HCT116 (cell line): ENCODE measurements at regions not wholly inside any gene's neighbourhood (a gene's known extent, or its start where the extent isn't known, plus 50 kb on each side); places are given as distances from the start of the nearest gene placed in this dataset.

Source experiments
- ATAC-seq: fragments of 200-7000 bp; cut with Tn5 transposase; 2 replicates; pipeline ENCODE4 v1.9.1; 2020; ENCODE audit warnings: mild to moderate bottlenecking, moderate library complexity
- BruUV-seq: library from RNA; stranded (reverse); fragments of 400-500 nt; replicated peaks from 2 replicates; lab custom pipeline; 2021; lab: Mats Ljungman, UMichigan
- CTCF ChIA-PET: fragments of 300-600 bp; sonication (Branson Sonifier 250); formaldehyde crosslinking; loops from one replicate; lab custom pipeline; 2021; ENCODE audit warnings: antibody characterized with exemption; lab: Charles Lee
- POLR2A ChIA-PET: fragments of 300-600, 350-600 bp; sonication (Branson Sonifier 250); formaldehyde crosslinking; loops from one replicate; lab custom pipeline; 2021; ENCODE audit warnings: antibody characterized with exemption; lab: Charles Lee
- RAD21 ChIA-PET, 2 experiments: fragments of 300-600 bp; sonication (Branson Sonifier 250); formaldehyde crosslinking; loops; one replicate each; lab custom pipeline; 2023; ENCODE audit warnings: low total read pairs in 2 of 2; ENCODE audit not compliant: uncharacterized antibody in 2 of 2, unreplicated experiment in 2 of 2, low non-redundant PET in 1 of 2; lab: Charles Lee
- DNase-seq: peaks from one replicate; pipeline ENCODE4 v3.0.0-alpha.2; 2010; ENCODE audit warnings: low read depth, low spot score
- H2AFZ ChIP-seq: fragments of 200-600 bp; shearing (Covaris generic), sonication (generic); 2 replicates; pipeline ENCODE4 v1.6.1; 2017; ENCODE audit warnings: low read depth, mixed run types, mixed read lengths, antibody characterized with exemption, low read length; ENCODE audit not compliant: poor library complexity, severe bottlenecking
- H3K27ac ChIP-seq: 2 replicates; pipeline ENCODE4 v1.5.1; 2012; ENCODE audit warnings: low read depth, low read length
- H3K27me3 ChIP-seq: fragments of 200-600 bp; sonication (generic); 2 replicates; pipeline ENCODE4 v1.6.1; 2016; ENCODE audit warnings: mixed run types, low read length, mixed read lengths; ENCODE audit not compliant: insufficient read depth
- H3K36me3 ChIP-seq, 2 experiments: fragments of 200-500 bp in 1 of 2; fragments of 200-600 bp in 1 of 2; sonication (Bioruptor generic) in 1 of 2; sonication (generic) in 1 of 2; 2 replicates each; pipeline versions ENCODE4 v1.5.1 to v1.6.1; 2014 to 2016; ENCODE audit warnings: low read length in 2 of 2, inconsistent platforms in 1 of 2, mixed read lengths in 1 of 2, mixed run types in 1 of 2; ENCODE audit not compliant: insufficient read depth in 2 of 2, control insufficient read depth in 1 of 2
- H3K4me1 ChIP-seq, 2 experiments: fragments of 200-600 bp in 1 of 2; sonication (generic) in 1 of 2; 2 replicates each; pipeline versions ENCODE4 v1.5.1 to v1.6.1; 2012 to 2017; ENCODE audit warnings: low read length in 2 of 2, inconsistent platforms in 1 of 2, mild to moderate bottlenecking in 1 of 2, mixed read lengths in 1 of 2, mixed run types in 1 of 2, moderate library complexity in 1 of 2; ENCODE audit not compliant: insufficient read depth in 2 of 2, control insufficient read depth in 1 of 2
- H3K4me2 ChIP-seq: fragments of 200-600 bp; sonication (generic); 2 replicates; pipeline ENCODE4 v1.6.1; 2017; ENCODE audit warnings: mixed run types, low read length, mixed read lengths
- H3K4me3 ChIP-seq, 2 experiments: fragments of 200-600 bp in 1 of 2; sonication (generic) in 1 of 2; replicated peaks in 1 of 2; 2 replicates each; pipeline ENCODE4 v1.5.1; 2011 to 2016; ENCODE audit warnings: low read length in 2 of 2, control low read depth in 1 of 2, low read depth in 1 of 2, mild to moderate bottlenecking in 1 of 2, mixed read lengths in 1 of 2, mixed run types in 1 of 2
- H3K79me2 ChIP-seq: fragments of 200-600 bp; sonication (generic); 2 replicates; pipeline ENCODE4 v1.6.1; 2017; ENCODE audit warnings: mild to moderate bottlenecking, mixed run types, low read length, moderate library complexity, mixed read lengths; ENCODE audit not compliant: insufficient read depth
- H3K9ac ChIP-seq: fragments of 200-600 bp; sonication (generic); 2 replicates; pipeline ENCODE4 v1.6.1; 2016; ENCODE audit warnings: low read length, mixed read lengths
- H3K9me2 ChIP-seq: fragments of 200-600 bp; sonication (generic), shearing (Covaris generic); 2 replicates; pipeline ENCODE4 v1.6.1; 2017; ENCODE audit warnings: mixed run types, mild to moderate bottlenecking, moderate library complexity; ENCODE audit not compliant: insufficient read depth
- H3K9me3 ChIP-seq, 2 experiments: fragments of 200-500 bp in 1 of 2; fragments of 200-600 bp in 1 of 2; sonication (Bioruptor generic) in 1 of 2; sonication (generic) in 1 of 2; 2 replicates each; pipeline ENCODE4 v1.6.1; 2014 to 2017; ENCODE audit warnings: low read length in 2 of 2, mixed read lengths in 2 of 2, inconsistent platforms in 1 of 2, low read depth in 1 of 2, mild to moderate bottlenecking in 1 of 2, mixed run types in 1 of 2, moderate library complexity in 1 of 2; ENCODE audit not compliant: control insufficient read depth in 1 of 2, insufficient read depth in 1 of 2
- H4K20me1 ChIP-seq: fragments of 200-600 bp; sonication (generic), shearing (Covaris generic); 2 replicates; pipeline ENCODE4 v1.6.1; 2017; ENCODE audit warnings: mixed run types, mild to moderate bottlenecking, moderate library complexity; ENCODE audit not compliant: insufficient read depth
- CBX3 ChIP-seq: IDR thresholded peaks from 2 replicates; pipeline ENCODE4 v1.6.1; 2012; ENCODE audit warnings: low read depth
- CEBPB ChIP-seq: IDR thresholded peaks from 2 replicates; pipeline ENCODE4 v1.6.1; 2012; ENCODE audit warnings: low read depth
- EGR1 ChIP-seq: IDR thresholded peaks from 2 replicates; pipeline ENCODE4 v1.6.1; 2012; ENCODE audit warnings: low read depth
- ELF1 ChIP-seq: IDR thresholded peaks from 2 replicates; pipeline ENCODE4 v1.6.1; 2012; ENCODE audit warnings: low read depth, borderline replicate concordance
- EZH2 ChIP-seq: fragments of 200-600 bp; sonication (generic); IDR thresholded peaks from 2 replicates; pipeline ENCODE4 v1.6.1; 2017; ENCODE audit warnings: antibody characterized with exemption, mixed run types
- EZH2phosphoT487 ChIP-seq: fragments of 200-600 bp; IDR thresholded peaks from 2 replicates; pipeline ENCODE4 v1.6.1; 2018; ENCODE audit warnings: antibody characterized with exemption, borderline replicate concordance
- FOSL1 ChIP-seq: IDR thresholded peaks from 2 replicates; pipeline ENCODE4 v1.6.1; 2012; ENCODE audit warnings: low read depth
- JUND ChIP-seq: IDR thresholded peaks from 2 replicates; pipeline ENCODE4 v1.6.1; 2012
- MAX ChIP-seq: IDR thresholded peaks from 2 replicates; pipeline ENCODE4 v1.6.1; 2012
- POLR2A ChIP-seq: IDR thresholded peaks from 2 replicates; pipeline ENCODE4 v1.7.0; 2011; ENCODE audit warnings: borderline replicate concordance; ENCODE audit not compliant: insufficient read depth, insufficient read length; ENCODE audit errors: extremely low read depth
- POLR2AphosphoS5 ChIP-seq: IDR thresholded peaks from 2 replicates; pipeline ENCODE4 v1.6.1; 2011; ENCODE audit warnings: mild to moderate bottlenecking, low read depth, low read length, moderate library complexity
- RAD21 ChIP-seq: IDR thresholded peaks from 2 replicates; pipeline ENCODE4 v1.6.1; 2012; ENCODE audit warnings: low read depth, mild to moderate bottlenecking
- SIN3A ChIP-seq: IDR thresholded peaks from 2 replicates; pipeline ENCODE4 v1.6.1; 2012; ENCODE audit warnings: low read depth
- SP1 ChIP-seq: IDR thresholded peaks from 2 replicates; pipeline ENCODE4 v1.6.1; 2012; ENCODE audit warnings: low read depth
- SRF ChIP-seq: IDR thresholded peaks from 2 replicates; pipeline ENCODE4 v1.6.1; 2012; ENCODE audit warnings: low read depth
- TCF7L2 ChIP-seq: IDR thresholded peaks from 2 replicates; pipeline ENCODE4 v1.7.0; 2011; ENCODE audit warnings: borderline replicate concordance, inconsistent platforms; ENCODE audit not compliant: insufficient read depth, insufficient read length; ENCODE audit errors: extremely low read depth
- YY1 ChIP-seq: IDR thresholded peaks from 2 replicates; pipeline ENCODE4 v1.6.1; 2011; ENCODE audit warnings: low read length, low read depth, moderate library complexity, mild to moderate bottlenecking; ENCODE audit not compliant: insufficient replicate concordance; ENCODE audit errors: extremely low read depth
- ZFX ChIP-seq: fragments of 450-650 bp; IDR thresholded peaks from 2 replicates; pipeline ENCODE4 v1.6.1; 2017
- ZNF274 ChIP-seq: fragments of 200-500 bp; sonication (Bioruptor generic); IDR thresholded peaks from 2 replicates; pipeline ENCODE4 v1.6.1; 2014; ENCODE audit warnings: mild to moderate bottlenecking, low read depth, low read length, inconsistent platforms
- intact Hi-C: fragments of 100-400 bp; cut with micrococcal nuclease; formaldehyde crosslinking; loops from 2 replicates; pipeline ENCODE4 v1.10.0; 2022
- TF ChIP-seq, protein P1 (sequence below), 3 experiments: fragments of 200-600 bp in 1 of 3; sonication (generic) in 1 of 3; IDR thresholded peaks in 2 of 3; conservative IDR thresholded peaks in 1 of 3; 2 replicates each; pipeline ENCODE4 v1.5.1; 2012 to 2017; ENCODE audit warnings: low read depth in 2 of 3, low read length in 2 of 3, antibody characterized with exemption in 1 of 3, borderline replicate concordance in 1 of 3, control low read depth in 1 of 3, mild to moderate bottlenecking in 1 of 3, mixed read lengths in 1 of 3, mixed run types in 1 of 3, moderate library complexity in 1 of 3; ENCODE audit not compliant: insufficient read depth in 1 of 3
- TF ChIP-seq, protein P2 (sequence below): IDR thresholded peaks from 2 replicates; pipeline ENCODE4 v1.6.1; 2012
- TF ChIP-seq, protein P3 (sequence below): IDR thresholded peaks from 2 replicates; pipeline ENCODE4 v1.6.1; 2011; ENCODE audit warnings: mild to moderate bottlenecking, low read length, moderate library complexity; ENCODE audit not compliant: insufficient replicate concordance; ENCODE audit errors: extremely low read depth

DNA sequence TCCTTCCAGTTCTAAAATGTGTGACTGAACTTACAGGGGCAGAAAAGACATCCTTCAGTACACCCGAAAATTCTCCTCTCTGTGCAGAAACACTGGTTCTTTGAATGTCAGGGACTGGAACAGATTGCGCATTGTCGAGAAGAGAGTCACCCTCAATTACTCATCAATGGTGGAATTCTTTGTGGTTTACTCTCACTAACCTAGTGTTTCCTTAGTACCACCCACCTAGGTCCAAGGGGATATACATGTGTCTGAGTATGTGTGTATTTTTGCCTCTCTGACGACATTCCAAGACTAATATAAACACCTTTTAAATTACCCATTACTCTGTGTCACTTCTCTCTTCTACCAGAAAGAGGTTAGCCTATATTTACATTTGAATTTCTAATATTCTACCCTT is 660.8 kb downstream of the TLE1 start:
- Histone ChIP-seq H3K36me3 (no peaks in the 10 kb centered on the region), H3K4me1 (peaks cover 0 to 7% of the 10 kb centered on the region in 2 experiments; a peak in 2 of 4 replicates), H4K20me1 (no peaks in the 10 kb centered on the region), H3K9ac (no peak overlapping the region), H3K4me3 (no peak overlapping the region), H3K9me3 (no peaks in the 10 kb centered on the region), H3K9me2 (no peaks in the 10 kb centered on the region), H3K79me2 (no peaks in the 10 kb centered on the region), H3K4me2 (peak overlapping the region; percentile 11), H3K27me3 (no peaks in the 10 kb centered on the region), H3K27ac (no peak overlapping the region), H2AFZ (no peak overlapping the region)
- intact Hi-C loops = no loop called here
- ATAC-seq (peak; percentile 86), DNase-seq (peak; percentile 42)
- CTCF ChIA-PET = no interaction called here
- BruUV-seq = no TSS peak
- POLR2A ChIA-PET = no interaction called here
- RAD21 ChIA-PET = no interaction called here
- TF ChIP-seq SIN3A (no peak), EGR1 (no peak), ZFX (no peak), EZH2 (no peak), EZH2phosphoT487 (no peak), CEBPB (no peak), SRF (no peak), POLR2AphosphoS5 (no peak), YY1 (no peak), RAD21 (no peak), ELF1 (no peak), FOSL1 (peak; percentile 34; the same call in 1 of the 2 replicates), POLR2A (no peak), CBX3 (no peak), TCF7L2 (no peak), JUND (peak; percentile 30; the same call in 1 of the 2 replicates), SP1 (peak; percentile 20; the same call in 1 of the 2 replicates), ZNF274 (no peak), MAX (no peak)
- TF ChIP-seq, protein P1, sequence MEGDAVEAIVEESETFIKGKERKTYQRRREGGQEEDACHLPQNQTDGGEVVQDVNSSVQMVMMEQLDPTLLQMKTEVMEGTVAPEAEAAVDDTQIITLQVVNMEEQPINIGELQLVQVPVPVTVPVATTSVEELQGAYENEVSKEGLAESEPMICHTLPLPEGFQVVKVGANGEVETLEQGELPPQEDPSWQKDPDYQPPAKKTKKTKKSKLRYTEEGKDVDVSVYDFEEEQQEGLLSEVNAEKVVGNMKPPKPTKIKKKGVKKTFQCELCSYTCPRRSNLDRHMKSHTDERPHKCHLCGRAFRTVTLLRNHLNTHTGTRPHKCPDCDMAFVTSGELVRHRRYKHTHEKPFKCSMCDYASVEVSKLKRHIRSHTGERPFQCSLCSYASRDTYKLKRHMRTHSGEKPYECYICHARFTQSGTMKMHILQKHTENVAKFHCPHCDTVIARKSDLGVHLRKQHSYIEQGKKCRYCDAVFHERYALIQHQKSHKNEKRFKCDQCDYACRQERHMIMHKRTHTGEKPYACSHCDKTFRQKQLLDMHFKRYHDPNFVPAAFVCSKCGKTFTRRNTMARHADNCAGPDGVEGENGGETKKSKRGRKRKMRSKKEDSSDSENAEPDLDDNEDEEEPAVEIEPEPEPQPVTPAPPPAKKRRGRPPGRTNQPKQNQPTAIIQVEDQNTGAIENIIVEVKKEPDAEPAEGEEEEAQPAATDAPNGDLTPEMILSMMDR (IDR thresholded peaks at IDR 0.05 in 2 of 3, conservative IDR thresholded peaks at IDR 0.05 in 1 of 3; ENCODE audit: borderline replicate concordance in 1 of 3, insufficient read depth in 1 of 3, low read depth in 2 of 3, low read length in 2 of 3) = no peak
- TF ChIP-seq, protein P2, sequence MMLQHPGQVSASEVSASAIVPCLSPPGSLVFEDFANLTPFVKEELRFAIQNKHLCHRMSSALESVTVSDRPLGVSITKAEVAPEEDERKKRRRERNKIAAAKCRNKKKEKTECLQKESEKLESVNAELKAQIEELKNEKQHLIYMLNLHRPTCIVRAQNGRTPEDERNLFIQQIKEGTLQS = no peak
- TF ChIP-seq, protein P3, sequence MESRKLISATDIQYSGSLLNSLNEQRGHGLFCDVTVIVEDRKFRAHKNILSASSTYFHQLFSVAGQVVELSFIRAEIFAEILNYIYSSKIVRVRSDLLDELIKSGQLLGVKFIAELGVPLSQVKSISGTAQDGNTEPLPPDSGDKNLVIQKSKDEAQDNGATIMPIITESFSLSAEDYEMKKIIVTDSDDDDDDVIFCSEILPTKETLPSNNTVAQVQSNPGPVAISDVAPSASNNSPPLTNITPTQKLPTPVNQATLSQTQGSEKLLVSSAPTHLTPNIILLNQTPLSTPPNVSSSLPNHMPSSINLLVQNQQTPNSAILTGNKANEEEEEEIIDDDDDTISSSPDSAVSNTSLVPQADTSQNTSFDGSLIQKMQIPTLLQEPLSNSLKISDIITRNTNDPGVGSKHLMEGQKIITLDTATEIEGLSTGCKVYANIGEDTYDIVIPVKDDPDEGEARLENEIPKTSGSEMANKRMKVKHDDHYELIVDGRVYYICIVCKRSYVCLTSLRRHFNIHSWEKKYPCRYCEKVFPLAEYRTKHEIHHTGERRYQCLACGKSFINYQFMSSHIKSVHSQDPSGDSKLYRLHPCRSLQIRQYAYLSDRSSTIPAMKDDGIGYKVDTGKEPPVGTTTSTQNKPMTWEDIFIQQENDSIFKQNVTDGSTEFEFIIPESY = no peak
